SK-N-SH (cell line): ENCODE measurements at regions not wholly inside any gene's neighbourhood (a gene's known extent, or its start where the extent isn't known, plus 50 kb on each side); places are given as distances from the start of the nearest gene placed in this dataset.

Experiments used
- CTCF ChIA-PET: fragments of 300-600, 350-600 bp; formaldehyde crosslinking; extraction: SDS; loops from one replicate; lab custom pipeline; 2021; lab: Yijun Ruan, JAX
- POLR2A ChIA-PET: fragments of 350-600 bp; sonication (Branson Sonifier 250); formaldehyde crosslinking; extraction: SDS; loops from one replicate; lab custom pipeline; 2020; ENCODE audit warnings: antibody characterized with exemption, inconsistent platforms; lab: Yijun Ruan, JAX
- DNase-seq: peaks from one replicate; pipeline ENCODE4 v3.0.0; 2012
- H2AFZ ChIP-seq: fragments of 200-600 bp; sonication (generic); 2 replicates; pipeline ENCODE4 v1.8.1; 2016; ENCODE audit warnings: antibody characterized with exemption, mild to moderate bottlenecking, low read depth
- H3F3A ChIP-seq: fragments of 200-600 bp; sonication (generic); replicated peaks from 2 replicates; pipeline ENCODE3; 2016; ENCODE audit warnings: antibody characterized with exemption, mild to moderate bottlenecking; ENCODE audit not compliant: insufficient read depth
- H3K27ac ChIP-seq, 2 experiments: fragments of 200-500 bp in 1 of 2; fragments of 200-600 bp in 1 of 2; sonication (Bioruptor generic) in 1 of 2; sonication (generic), shearing (Covaris generic) in 1 of 2; 2 replicates each; pipeline versions ENCODE4 v1.5.1 to v1.6.1; 2014 to 2016; ENCODE audit warnings: low read depth in 2 of 2, inconsistent platforms in 1 of 2, low read length in 1 of 2, mild to moderate bottlenecking in 1 of 2, mixed read lengths in 1 of 2
- H3K27me3 ChIP-seq: fragments of 200-600 bp; sonication (generic), shearing (Covaris generic); 2 replicates; pipeline ENCODE4 v1.6.1; 2016; ENCODE audit warnings: mixed run types; ENCODE audit not compliant: insufficient read depth
- H3K36me3 ChIP-seq, 2 experiments: fragments of 200-500 bp in 1 of 2; fragments of 200-600 bp in 1 of 2; sonication (Bioruptor generic) in 1 of 2; sonication (generic) in 1 of 2; replicated peaks in 1 of 2; 2 replicates each; pipeline versions ENCODE3 to v1.5.1; 2014 to 2016; ENCODE audit warnings: low read length in 1 of 2, mild to moderate bottlenecking in 1 of 2; ENCODE audit not compliant: insufficient read depth in 2 of 2, control insufficient read depth in 1 of 2
- H3K4me1 ChIP-seq, 2 experiments: fragments of 200-500 bp in 1 of 2; fragments of 200-600 bp in 1 of 2; sonication (Bioruptor generic) in 1 of 2; sonication (generic), shearing (Covaris generic) in 1 of 2; 2 replicates each; pipeline versions ENCODE4 v1.5.1 to v1.6.1; 2014 to 2016; ENCODE audit warnings: low read depth in 1 of 2, low read length in 1 of 2, mixed run types in 1 of 2; ENCODE audit not compliant: insufficient read depth in 2 of 2, control insufficient read depth in 1 of 2
- H3K4me2 ChIP-seq: fragments of 200-600 bp; sonication (generic), shearing (Covaris generic); 2 replicates; pipeline ENCODE4 v1.6.1; 2017; ENCODE audit warnings: mixed run types
- H3K4me3 ChIP-seq, 2 experiments: fragments of 200-500 bp in 1 of 2; fragments of 200-600 bp in 1 of 2; sonication (Bioruptor generic) in 1 of 2; sonication (generic), shearing (Covaris generic) in 1 of 2; 2 replicates each; pipeline versions ENCODE4 v1.5.1 to v1.8.1; 2014 to 2016; ENCODE audit warnings: low read depth in 2 of 2, inconsistent platforms in 1 of 2, low read length in 1 of 2, mild to moderate bottlenecking in 1 of 2, mixed read lengths in 1 of 2, moderate library complexity in 1 of 2
- H3K79me2 ChIP-seq: fragments of 200-600 bp; sonication (generic); 2 replicates; pipeline ENCODE4 v1.8.1; 2017; ENCODE audit warnings: mild to moderate bottlenecking; ENCODE audit not compliant: insufficient read depth
- H3K9ac ChIP-seq: fragments of 200-600 bp; sonication (generic); 2 replicates; pipeline ENCODE4 v1.6.1; 2017; ENCODE audit warnings: mixed run types
- H3K9me2 ChIP-seq: fragments of 200-600 bp; sonication (generic); 2 replicates; pipeline ENCODE4 v1.6.1; 2017; ENCODE audit warnings: mixed run types
- H3K9me3 ChIP-seq: fragments of 200-600 bp; sonication (generic); 2 replicates; pipeline ENCODE4 v1.6.1; 2017; ENCODE audit warnings: mixed run types, mild to moderate bottlenecking, moderate library complexity
- H4K20me1 ChIP-seq: fragments of 200-600 bp; sonication (generic); 2 replicates; pipeline ENCODE4 v1.6.1; 2017; ENCODE audit warnings: mild to moderate bottlenecking, mixed run types; ENCODE audit not compliant: insufficient read depth
- ELF1 ChIP-seq: IDR thresholded peaks from 2 replicates; pipeline ENCODE4 v1.4.0; 2012
- FOXJ3 ChIP-seq: sonication (generic); formaldehyde crosslinking; IDR thresholded peaks from 2 replicates; pipeline ENCODE4 v1.5.1; 2020; ENCODE audit warnings: mild to moderate bottlenecking, missing genetic modification reagents
- FOXM1 ChIP-seq: IDR thresholded peaks from 2 replicates; pipeline ENCODE4 v1.4.0; 2012; ENCODE audit warnings: low read depth, mild to moderate bottlenecking
- GATA2 ChIP-seq: sonication (generic); formaldehyde crosslinking; IDR thresholded peaks from 2 replicates; pipeline ENCODE4 v1.5.0; 2020; ENCODE audit warnings: mild to moderate bottlenecking, missing genetic modification reagents
- NRF1 ChIP-seq: IDR thresholded peaks from 2 replicates; pipeline ENCODE4 v1.6.1; 2012; ENCODE audit warnings: low read depth, mild to moderate bottlenecking, low read length
- POLR2AphosphoS5 ChIP-seq: IDR thresholded peaks from 2 replicates; pipeline ENCODE4 v1.6.1; 2012; ENCODE audit warnings: low read depth, low read length
- SMC3 ChIP-seq: IDR thresholded peaks from 2 replicates; pipeline ENCODE4 v1.6.1; 2012; ENCODE audit warnings: low read depth, low read length, improper control_type of control experiment
- WGBS: methylation state at CpG from one replicate; pipeline ENCODE4 v1.1.6; 2017; ENCODE audit warnings: low lambda C conversion rate; 5-methylcytosine and 5-hydroxymethylcytosine counted together
- TF ChIP-seq, protein P1 (sequence below): IDR thresholded peaks from 2 replicates; pipeline ENCODE4 v1.6.1; 2012; ENCODE audit warnings: mild to moderate bottlenecking, low read depth, low read length, moderate library complexity
- TF ChIP-seq, protein P2 (sequence below): IDR thresholded peaks from 2 replicates; pipeline ENCODE4 v1.4.0; 2012; ENCODE audit warnings: low read depth
- TF ChIP-seq, protein P3 (sequence below): IDR thresholded peaks from 2 replicates; pipeline ENCODE4; 2012
- TF ChIP-seq, protein P4 (sequence below): IDR thresholded peaks from 2 replicates; pipeline ENCODE4 v1.4.0; 2012; ENCODE audit warnings: low read depth, borderline replicate concordance

DNA sequence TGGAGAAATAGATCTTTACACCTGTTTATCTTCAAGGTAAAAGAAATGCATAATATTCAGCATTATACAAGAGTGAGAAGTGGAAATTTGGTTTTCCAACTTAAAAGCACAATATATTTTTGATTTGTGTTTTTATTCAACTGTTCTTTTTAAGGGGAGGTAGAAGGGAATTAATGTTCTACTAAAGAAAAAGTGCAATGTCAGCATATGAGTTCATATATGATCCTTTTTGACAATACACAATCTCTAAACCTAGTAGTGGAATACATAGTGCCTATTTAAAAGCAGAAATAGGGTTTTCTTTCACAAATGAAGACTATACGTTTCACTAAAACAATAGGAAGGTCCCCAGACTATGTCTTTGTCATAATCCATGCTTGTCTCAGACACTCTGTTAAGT is 63.2 kb upstream of the ATP5MC3 start:
- no peaks in the 10 kb centered on the region for H3K4me1 ChIP-seq
- H3K4me3 ChIP-seq: no peak overlapping the region
- TF ChIP-seq FOXJ3 (CRISPR knock-in tag): no peak
- TF ChIP-seq, protein P1, sequence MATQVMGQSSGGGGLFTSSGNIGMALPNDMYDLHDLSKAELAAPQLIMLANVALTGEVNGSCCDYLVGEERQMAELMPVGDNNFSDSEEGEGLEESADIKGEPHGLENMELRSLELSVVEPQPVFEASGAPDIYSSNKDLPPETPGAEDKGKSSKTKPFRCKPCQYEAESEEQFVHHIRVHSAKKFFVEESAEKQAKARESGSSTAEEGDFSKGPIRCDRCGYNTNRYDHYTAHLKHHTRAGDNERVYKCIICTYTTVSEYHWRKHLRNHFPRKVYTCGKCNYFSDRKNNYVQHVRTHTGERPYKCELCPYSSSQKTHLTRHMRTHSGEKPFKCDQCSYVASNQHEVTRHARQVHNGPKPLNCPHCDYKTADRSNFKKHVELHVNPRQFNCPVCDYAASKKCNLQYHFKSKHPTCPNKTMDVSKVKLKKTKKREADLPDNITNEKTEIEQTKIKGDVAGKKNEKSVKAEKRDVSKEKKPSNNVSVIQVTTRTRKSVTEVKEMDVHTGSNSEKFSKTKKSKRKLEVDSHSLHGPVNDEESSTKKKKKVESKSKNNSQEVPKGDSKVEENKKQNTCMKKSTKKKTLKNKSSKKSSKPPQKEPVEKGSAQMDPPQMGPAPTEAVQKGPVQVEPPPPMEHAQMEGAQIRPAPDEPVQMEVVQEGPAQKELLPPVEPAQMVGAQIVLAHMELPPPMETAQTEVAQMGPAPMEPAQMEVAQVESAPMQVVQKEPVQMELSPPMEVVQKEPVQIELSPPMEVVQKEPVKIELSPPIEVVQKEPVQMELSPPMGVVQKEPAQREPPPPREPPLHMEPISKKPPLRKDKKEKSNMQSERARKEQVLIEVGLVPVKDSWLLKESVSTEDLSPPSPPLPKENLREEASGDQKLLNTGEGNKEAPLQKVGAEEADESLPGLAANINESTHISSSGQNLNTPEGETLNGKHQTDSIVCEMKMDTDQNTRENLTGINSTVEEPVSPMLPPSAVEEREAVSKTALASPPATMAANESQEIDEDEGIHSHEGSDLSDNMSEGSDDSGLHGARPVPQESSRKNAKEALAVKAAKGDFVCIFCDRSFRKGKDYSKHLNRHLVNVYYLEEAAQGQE: no peak
- TF ChIP-seq NRF1: no peak
- TF ChIP-seq, protein P2, sequence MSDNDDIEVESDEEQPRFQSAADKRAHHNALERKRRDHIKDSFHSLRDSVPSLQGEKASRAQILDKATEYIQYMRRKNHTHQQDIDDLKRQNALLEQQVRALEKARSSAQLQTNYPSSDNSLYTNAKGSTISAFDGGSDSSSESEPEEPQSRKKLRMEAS: no peak
- no peak for TF ChIP-seq FOXM1
- no peak for TF ChIP-seq SMC3
- no peak for TF ChIP-seq POLR2AphosphoS5
- TF ChIP-seq, protein P3, sequence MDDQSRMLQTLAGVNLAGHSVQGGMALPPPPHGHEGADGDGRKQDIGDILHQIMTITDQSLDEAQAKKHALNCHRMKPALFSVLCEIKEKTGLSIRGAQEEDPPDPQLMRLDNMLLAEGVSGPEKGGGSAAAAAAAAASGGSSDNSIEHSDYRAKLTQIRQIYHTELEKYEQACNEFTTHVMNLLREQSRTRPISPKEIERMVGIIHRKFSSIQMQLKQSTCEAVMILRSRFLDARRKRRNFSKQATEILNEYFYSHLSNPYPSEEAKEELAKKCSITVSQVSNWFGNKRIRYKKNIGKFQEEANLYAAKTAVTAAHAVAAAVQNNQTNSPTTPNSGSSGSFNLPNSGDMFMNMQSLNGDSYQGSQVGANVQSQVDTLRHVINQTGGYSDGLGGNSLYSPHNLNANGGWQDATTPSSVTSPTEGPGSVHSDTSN: no peak
- TF ChIP-seq GATA2 (CRISPR knock-in tag): no peak
- TF ChIP-seq, protein P4, sequence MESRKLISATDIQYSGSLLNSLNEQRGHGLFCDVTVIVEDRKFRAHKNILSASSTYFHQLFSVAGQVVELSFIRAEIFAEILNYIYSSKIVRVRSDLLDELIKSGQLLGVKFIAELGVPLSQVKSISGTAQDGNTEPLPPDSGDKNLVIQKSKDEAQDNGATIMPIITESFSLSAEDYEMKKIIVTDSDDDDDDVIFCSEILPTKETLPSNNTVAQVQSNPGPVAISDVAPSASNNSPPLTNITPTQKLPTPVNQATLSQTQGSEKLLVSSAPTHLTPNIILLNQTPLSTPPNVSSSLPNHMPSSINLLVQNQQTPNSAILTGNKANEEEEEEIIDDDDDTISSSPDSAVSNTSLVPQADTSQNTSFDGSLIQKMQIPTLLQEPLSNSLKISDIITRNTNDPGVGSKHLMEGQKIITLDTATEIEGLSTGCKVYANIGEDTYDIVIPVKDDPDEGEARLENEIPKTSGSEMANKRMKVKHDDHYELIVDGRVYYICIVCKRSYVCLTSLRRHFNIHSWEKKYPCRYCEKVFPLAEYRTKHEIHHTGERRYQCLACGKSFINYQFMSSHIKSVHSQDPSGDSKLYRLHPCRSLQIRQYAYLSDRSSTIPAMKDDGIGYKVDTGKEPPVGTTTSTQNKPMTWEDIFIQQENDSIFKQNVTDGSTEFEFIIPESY: no peak
- TF ChIP-seq ELF1: no peak
- H3K27ac ChIP-seq: no peak overlapping the region
- no peak for DNase-seq
- no peaks in the 10 kb centered on the region for H3K9me2 ChIP-seq
- CTCF ChIA-PET: interaction anchor here (1.2 kb wide), 1 partner anchor 37 kb away, joined by 3 read pairs; no protein-coding TSS in a partner anchor
- H3F3A ChIP-seq: no peaks in the 10 kb centered on the region
- H4K20me1 ChIP-seq: no peaks in the 10 kb centered on the region
- H3K9me3 ChIP-seq: no peaks in the 10 kb centered on the region
- 16% methylated on average over 1 of the region's 1 CpG for WGBS
- no peak overlapping the region for H2AFZ ChIP-seq
- no peak overlapping the region for H3K9ac ChIP-seq
- H3K27me3 ChIP-seq: no peaks in the 10 kb centered on the region
- H3K36me3 ChIP-seq: no peaks in the 10 kb centered on the region
- H3K79me2 ChIP-seq: no peaks in the 10 kb centered on the region
- POLR2A ChIA-PET: no interaction called here
- no peak overlapping the region for H3K4me2 ChIP-seq
